Mammary epithelial cell (primary cell): ENCODE measurements at regions not wholly inside any gene's neighbourhood (a gene's known extent, or its start where the extent isn't known, plus 50 kb on each side); places are given as distances from the start of the nearest gene placed in this dataset.

Experiments used
- EZH2 ChIP-seq: IDR thresholded peaks from 2 replicates; pipeline ENCODE4 v1.6.1; 2012; ENCODE audit warnings: low read length, inconsistent platforms, borderline replicate concordance
- TF ChIP-seq, protein P1 (sequence below), 2 donors: IDR thresholded peaks in 1 of 2; conservative IDR thresholded peaks in 1 of 2; 2 replicates each; pipeline ENCODE4 v1.5.1; 2011 to 2012; ENCODE audit warnings: inconsistent platforms in 2 of 2, low read length in 2 of 2, mild to moderate bottlenecking in 2 of 2, control low read depth in 1 of 2, low read depth in 1 of 2; ENCODE audit not compliant: insufficient read depth in 1 of 2; ENCODE audit errors: extremely low read depth in 1 of 2

DNA sequence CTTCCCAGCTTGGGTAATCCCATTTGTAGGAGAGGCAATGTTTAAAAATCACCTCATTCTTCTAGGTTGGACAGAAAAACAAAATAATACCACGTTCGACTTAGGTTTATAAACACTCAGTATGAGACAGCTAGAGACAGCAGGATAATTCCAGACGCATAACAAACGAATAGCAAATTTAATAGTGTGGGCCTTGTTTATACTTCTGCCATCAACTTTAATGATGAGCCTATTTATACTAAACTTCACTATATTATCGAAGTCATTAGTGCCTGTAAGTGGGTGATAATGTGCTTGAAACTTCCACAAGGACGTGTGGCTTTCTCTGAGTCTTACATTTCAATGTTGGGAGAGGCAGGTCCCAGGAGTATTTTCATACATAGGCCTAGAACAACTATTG, 255.7 kb upstream of the PPARGC1A start:
- TF ChIP-seq, protein P1, sequence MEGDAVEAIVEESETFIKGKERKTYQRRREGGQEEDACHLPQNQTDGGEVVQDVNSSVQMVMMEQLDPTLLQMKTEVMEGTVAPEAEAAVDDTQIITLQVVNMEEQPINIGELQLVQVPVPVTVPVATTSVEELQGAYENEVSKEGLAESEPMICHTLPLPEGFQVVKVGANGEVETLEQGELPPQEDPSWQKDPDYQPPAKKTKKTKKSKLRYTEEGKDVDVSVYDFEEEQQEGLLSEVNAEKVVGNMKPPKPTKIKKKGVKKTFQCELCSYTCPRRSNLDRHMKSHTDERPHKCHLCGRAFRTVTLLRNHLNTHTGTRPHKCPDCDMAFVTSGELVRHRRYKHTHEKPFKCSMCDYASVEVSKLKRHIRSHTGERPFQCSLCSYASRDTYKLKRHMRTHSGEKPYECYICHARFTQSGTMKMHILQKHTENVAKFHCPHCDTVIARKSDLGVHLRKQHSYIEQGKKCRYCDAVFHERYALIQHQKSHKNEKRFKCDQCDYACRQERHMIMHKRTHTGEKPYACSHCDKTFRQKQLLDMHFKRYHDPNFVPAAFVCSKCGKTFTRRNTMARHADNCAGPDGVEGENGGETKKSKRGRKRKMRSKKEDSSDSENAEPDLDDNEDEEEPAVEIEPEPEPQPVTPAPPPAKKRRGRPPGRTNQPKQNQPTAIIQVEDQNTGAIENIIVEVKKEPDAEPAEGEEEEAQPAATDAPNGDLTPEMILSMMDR (conservative IDR thresholded peaks at IDR 0.05 in 1 of 2, IDR thresholded peaks at IDR 0.05 in 1 of 2; ENCODE audit: extremely low read depth in 1 of 2, insufficient read depth in 1 of 2, low read depth in 1 of 2, low read length in 2 of 2): no peak
- no peak for TF ChIP-seq EZH2
